ENCODE measurements at regions not wholly inside any gene's neighbourhood (a gene's known extent, or its start where the extent isn't known, plus 50 kb on each side); places are given as distances from the start of the nearest gene placed in this dataset.

GRCh38 chr4:60216752-60217151, 983.4 kb upstream of the ADGRL3 start:
- H3K4me3 ChIP-seq, result no peak overlapping the region
- no peaks in the 10 kb centered on the region for H3K36me3 ChIP-seq
- no peak overlapping the region for H3K27ac ChIP-seq
- intact Hi-C loops (cut with DNase I), result no loop called here
- DNase-seq (no peak), ATAC-seq (no peak)
- no peaks in the 10 kb centered on the region for H3K4me1 ChIP-seq
- H3K27me3 ChIP-seq, result no peaks in the 10 kb centered on the region
- H3K9me3 ChIP-seq, result no peaks in the 10 kb centered on the region
- no peak for TF ChIP-seq CTCF (IDR thresholded peaks at IDR 0.05)

- intact Hi-C loops (cut with DNase I), result no loop called here
- no peak for TF ChIP-seq CTCF (IDR thresholded peaks at IDR 0.05)
- Histone ChIP-seq H3K4me1 (no peaks in the 10 kb centered on the region), H3K36me3 (no peaks in the 10 kb centered on the region), H3K9me3 (no peaks in the 10 kb centered on the region), H3K27me3 (no peaks in the 10 kb centered on the region), H3K27ac (no peak overlapping the region), H3K4me3 (no peak overlapping the region)
- DNase-seq (no peak), ATAC-seq (no peak)
Observed at GRCh38 chr4:60221866-60222265, 978.3 kb upstream of the ADGRL3 start.

- ATAC-seq (no peak), DNase-seq (no peak)
- Histone ChIP-seq H3K4me3 (no peak overlapping the region), H3K4me1 (no peaks in the 10 kb centered on the region), H3K36me3 (no peaks in the 10 kb centered on the region), H3K27me3 (no peaks in the 10 kb centered on the region), H3K9me3 (no peaks in the 10 kb centered on the region), H3K27ac (no peak overlapping the region)
- TF ChIP-seq CTCF (IDR thresholded peaks at IDR 0.05), result no peak
- intact Hi-C loops (cut with DNase I), result no loop called here
Observed at GRCh38 chr4:60223208-60223923, 976.8 kb upstream of the ADGRL3 start.

GRCh38 chr4:60241866-60242265, 958.3 kb upstream of the ADGRL3 start:
- Histone ChIP-seq H3K36me3 (no peaks in the 10 kb centered on the region), H3K4me1 (no peaks in the 10 kb centered on the region), H3K27ac (no peak overlapping the region), H3K27me3 (no peaks in the 10 kb centered on the region), H3K4me3 (no peak overlapping the region), H3K9me3 (no peaks in the 10 kb centered on the region)
- no peak for DNase-seq
- intact Hi-C loops (cut with DNase I), result no loop called here
- no peak for TF ChIP-seq CTCF (IDR thresholded peaks at IDR 0.05)
- no peak for ATAC-seq

GRCh38 chr4:60249784-60250183, 950.3 kb upstream of the ADGRL3 start:
- Histone ChIP-seq H3K4me3 (no peak overlapping the region), H3K9me3 (no peaks in the 10 kb centered on the region)
- no peak for TF ChIP-seq CTCF (IDR thresholded peaks at IDR 0.05)

DNA sequence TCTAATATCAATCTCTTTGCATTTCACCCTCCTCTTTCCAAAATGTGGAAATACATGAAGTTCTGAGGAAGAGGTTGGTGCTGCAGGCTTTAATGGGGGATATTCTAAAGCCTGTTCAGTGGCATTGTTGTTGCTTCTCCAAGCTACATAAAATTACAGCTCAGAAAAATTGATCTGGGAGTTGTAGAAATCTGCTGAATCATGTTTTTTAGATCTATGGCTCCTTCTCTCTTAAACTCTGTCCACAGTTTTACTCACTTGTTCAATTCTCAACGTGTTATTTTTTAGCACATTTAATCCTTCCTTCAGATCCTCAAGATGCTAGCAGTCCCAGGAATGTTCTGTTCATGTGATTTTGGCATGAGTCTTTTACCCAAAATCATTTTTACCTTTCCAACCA, 949.5 kb upstream of the ADGRL3 start:
- Histone ChIP-seq H3K4me3 (no peak overlapping the region), H3K27ac (no peak overlapping the region), H3K36me3 (no peaks in the 10 kb centered on the region), H3K9me3 (no peaks in the 10 kb centered on the region), H3K27me3 (no peaks in the 10 kb centered on the region), H3K4me1 (no peaks in the 10 kb centered on the region)
- no peak for DNase-seq
- no peak for ATAC-seq
- intact Hi-C loops (cut with DNase I), result no loop called here
- TF ChIP-seq CTCF (IDR thresholded peaks at IDR 0.05), result no peak

More at GRCh38 chr4:60249784-60250183, 950.3 kb upstream of the ADGRL3 start:
- Histone ChIP-seq H3K27me3 (no peaks in the 10 kb centered on the region), H3K4me1 (no peaks in the 10 kb centered on the region), H3K27ac (no peak overlapping the region), H3K36me3 (no peaks in the 10 kb centered on the region)
- DNase-seq, result no peak
- no peak for ATAC-seq
- intact Hi-C loops (cut with DNase I), result no loop called here
